ENCODE measurements at regions not wholly inside any gene's neighbourhood (a gene's known extent, or its start where the extent isn't known, plus 50 kb on each side); places are given as distances from the start of the nearest gene placed in this dataset.

GRCh38 chr2:58734365-58734764 is 493.2 kb upstream of the FANCL start:
- no peak for TF ChIP-seq CTCF (IDR thresholded peaks at IDR 0.05; ENCODE audit: control insufficient read depth, extremely low read depth, insufficient read depth)
- H3K4me3 ChIP-seq (ENCODE audit: low read depth, low read length): no peak overlapping the region
- no peak for DNase-seq (ENCODE audit: low read depth)

- no peak for DNase-seq (ENCODE audit: low read depth)
- no peak for TF ChIP-seq CTCF (IDR thresholded peaks at IDR 0.05; ENCODE audit: control insufficient read depth, extremely low read depth, insufficient read depth)
- no peak overlapping the region for H3K4me3 ChIP-seq (ENCODE audit: low read depth, low read length)
Measured at GRCh38 chr2:58732999-58733398, 491.9 kb upstream of the FANCL start.

- H3K4me3 ChIP-seq (ENCODE audit: low read depth, low read length): no peak overlapping the region
- no peak for TF ChIP-seq CTCF (IDR thresholded peaks at IDR 0.05; ENCODE audit: control insufficient read depth, extremely low read depth, insufficient read depth)
- DNase-seq (ENCODE audit: low read depth): no peak
Measured at GRCh38 chr2:58731488-58731869, 490.4 kb upstream of the FANCL start.

GRCh38 chr2:58730764-58731487 is 489.8 kb upstream of the FANCL start:
- TF ChIP-seq CTCF (IDR thresholded peaks at IDR 0.05; ENCODE audit: control insufficient read depth, extremely low read depth, insufficient read depth): no peak
- H3K4me3 ChIP-seq (ENCODE audit: low read depth, low read length): no peak overlapping the region
- DNase-seq (ENCODE audit: low read depth): no peak

- no peak for TF ChIP-seq CTCF (IDR thresholded peaks at IDR 0.05; ENCODE audit: control insufficient read depth, extremely low read depth, insufficient read depth)
- DNase-seq (ENCODE audit: low read depth): no peak
- no peak overlapping the region for H3K4me3 ChIP-seq (ENCODE audit: low read depth, low read length)
Measured at GRCh38 chr2:58727981-58728656, 487.0 kb upstream of the FANCL start.

GRCh38 chr2:58721912-58722591 is 480.9 kb upstream of the FANCL start:
- DNase-seq (ENCODE audit: low read depth): no peak
- no peak for TF ChIP-seq CTCF (IDR thresholded peaks at IDR 0.05; ENCODE audit: control insufficient read depth, extremely low read depth, insufficient read depth)
- no peak overlapping the region for H3K4me3 ChIP-seq (ENCODE audit: low read depth, low read length)
